Esophagus muscularis mucosa (tissue), 4 donors: ENCODE measurements at regions not wholly inside any gene's neighbourhood (a gene's known extent, or its start where the extent isn't known, plus 50 kb on each side); places are given as distances from the start of the nearest gene placed in this dataset.

Experiments used
- DNase-seq: peaks from one replicate; pipeline ENCODE4 v3.0.0-alpha.2; 2017; ENCODE audit errors: extremely low spot score
- H3K27ac ChIP-seq, 4 donors: fragments of 200-600 bp; sonication (generic); replicated peaks in 1 of 4; 1 replicate in 3 of 4; 2 replicates in 1 of 4; pipeline ENCODE4 v1.5.1; 2016 to 2019; ENCODE audit warnings: mild to moderate bottlenecking in 1 of 4
- H3K27me3 ChIP-seq, 4 donors: fragments of 200-600 bp; sonication (generic); one replicate each; pipeline versions ENCODE4 v1.5.1 to v1.6.0; 2016 to 2019
- H3K36me3 ChIP-seq, 4 donors: fragments of 200-600 bp; sonication (generic); one replicate each; pipeline ENCODE4 v1.5.1; 2016 to 2019
- H3K4me1 ChIP-seq, 4 donors: fragments of 200-600 bp; sonication (generic); one replicate each; pipeline ENCODE4 v1.5.1; 2016 to 2019
- H3K4me3 ChIP-seq, 4 donors: fragments of 200-600 bp; sonication (generic); 1 replicate in 2 of 4; 2 replicates in 2 of 4; pipeline ENCODE4 v1.5.1; 2016 to 2019; ENCODE audit warnings: mild to moderate bottlenecking in 4 of 4, moderate library complexity in 1 of 4
- H3K9me3 ChIP-seq, 4 donors: fragments of 200-600 bp; sonication (generic); 1 replicate in 3 of 4; 2 replicates in 1 of 4; pipeline ENCODE4 v1.5.1; 2016 to 2019
- EP300 ChIP-seq: sonication (generic); formaldehyde crosslinking; IDR thresholded peaks from one replicate; pipeline ENCODE4 v1.6.1; 2017; ENCODE audit warnings: antibody characterized with exemption
- POLR2A ChIP-seq: fragments of 450-650 bp; IDR thresholded peaks from one replicate; pipeline ENCODE4 v1.6.1; 2017; ENCODE audit warnings: antibody characterized with exemption, moderate library complexity, mild to moderate bottlenecking, low read depth
- POLR2AphosphoS5 ChIP-seq, 2 donors: sonication (generic); formaldehyde crosslinking; IDR thresholded peaks; one replicate each; pipeline ENCODE4 v1.6.1; 2017; ENCODE audit warnings: antibody characterized with exemption in 2 of 2
- WGBS: methylation state at CpG from one replicate; pipeline ENCODE4 v1.1.5; 2018; 5-methylcytosine and 5-hydroxymethylcytosine counted together
- intact Hi-C: fragments of 100-400 bp; cut with DNase I; formaldehyde crosslinking; loops from one replicate; pipeline ENCODE4 v1.15.1; 2023
- TF ChIP-seq, protein P1 (sequence below), 3 experiments: fragments of 200-600 bp in 2 of 3; fragments of 450-650 bp in 1 of 3; sonication (generic) in 2 of 3; IDR thresholded peaks; one replicate each; pipeline ENCODE4 v1.5.1; 2017 to 2019; ENCODE audit warnings: antibody characterized with exemption in 3 of 3, mild to moderate bottlenecking in 2 of 3, moderate library complexity in 1 of 3

- Histone ChIP-seq H3K9me3 (no peaks in the 10 kb centered on the region), H3K27me3 (peaks cover 0 to 77% (median 0%) of the 10 kb centered on the region in 4 donors), H3K27ac (peak overlapping the region; percentile 7 to 46 (median 24)), H3K4me1 (peaks cover 6 to 10% (median 7%) of the 10 kb centered on the region in 4 donors), H3K36me3 (no peaks in the 10 kb centered on the region), H3K4me3 (no peak overlapping the region)
- DNase-seq, result no peak
- TF ChIP-seq POLR2A (no peak), POLR2AphosphoS5 (IDR thresholded peaks at IDR 0.05) (no peak)
- TF ChIP-seq, protein P1, sequence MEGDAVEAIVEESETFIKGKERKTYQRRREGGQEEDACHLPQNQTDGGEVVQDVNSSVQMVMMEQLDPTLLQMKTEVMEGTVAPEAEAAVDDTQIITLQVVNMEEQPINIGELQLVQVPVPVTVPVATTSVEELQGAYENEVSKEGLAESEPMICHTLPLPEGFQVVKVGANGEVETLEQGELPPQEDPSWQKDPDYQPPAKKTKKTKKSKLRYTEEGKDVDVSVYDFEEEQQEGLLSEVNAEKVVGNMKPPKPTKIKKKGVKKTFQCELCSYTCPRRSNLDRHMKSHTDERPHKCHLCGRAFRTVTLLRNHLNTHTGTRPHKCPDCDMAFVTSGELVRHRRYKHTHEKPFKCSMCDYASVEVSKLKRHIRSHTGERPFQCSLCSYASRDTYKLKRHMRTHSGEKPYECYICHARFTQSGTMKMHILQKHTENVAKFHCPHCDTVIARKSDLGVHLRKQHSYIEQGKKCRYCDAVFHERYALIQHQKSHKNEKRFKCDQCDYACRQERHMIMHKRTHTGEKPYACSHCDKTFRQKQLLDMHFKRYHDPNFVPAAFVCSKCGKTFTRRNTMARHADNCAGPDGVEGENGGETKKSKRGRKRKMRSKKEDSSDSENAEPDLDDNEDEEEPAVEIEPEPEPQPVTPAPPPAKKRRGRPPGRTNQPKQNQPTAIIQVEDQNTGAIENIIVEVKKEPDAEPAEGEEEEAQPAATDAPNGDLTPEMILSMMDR (IDR thresholded peaks at IDR 0.05), result no peak
- intact Hi-C loops, result no loop called here
- 53% methylated on average over 18 of the region's 18 CpGs for WGBS
Measured at GRCh38 chr22:19621373-19622060, 92.8 kb upstream of the SEPTIN5 start.

DNA sequence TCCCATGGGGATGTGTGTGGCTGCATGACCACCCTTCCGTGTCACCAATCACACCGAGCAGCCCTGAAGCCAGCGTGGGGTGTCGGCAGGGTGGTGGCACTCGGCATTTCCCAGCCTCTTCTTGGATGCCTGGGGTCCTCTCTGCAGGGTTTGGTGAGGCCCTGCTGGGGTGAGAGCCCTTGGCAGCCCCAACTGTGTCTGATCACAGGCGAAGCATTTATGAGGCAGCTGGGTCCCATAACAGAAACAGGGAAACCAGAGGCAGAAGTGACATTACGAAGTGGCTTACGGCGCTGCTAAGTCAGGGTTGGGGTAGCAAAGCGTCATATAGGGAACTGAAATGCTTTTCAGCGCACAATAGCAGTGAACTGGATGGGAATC, 92.3 kb upstream of the SEPTIN5 start:
- 75% methylated on average over 11 of the region's 11 CpGs for WGBS
- Histone ChIP-seq H3K4me3 (no peak overlapping the region), H3K4me1 (peaks cover 6 to 10% (median 7%) of the 10 kb centered on the region in 4 donors), H3K27me3 (peaks cover 0 to 81% (median 0%) of the 10 kb centered on the region in 4 donors), H3K27ac (peak overlapping the region in 3 of 4 donors; percentile 7 to 40 (median 8)), H3K36me3 (no peaks in the 10 kb centered on the region), H3K9me3 (no peaks in the 10 kb centered on the region)
- TF ChIP-seq POLR2A (no peak), POLR2AphosphoS5 (IDR thresholded peaks at IDR 0.05) (no peak), EP300 (no peak)
- TF ChIP-seq, protein P1 (IDR thresholded peaks at IDR 0.05), result no peak
- intact Hi-C loops, result no loop called here
- DNase-seq, result no peak

GRCh38 chr22:19625331-19626041, 88.8 kb upstream of the SEPTIN5 start:
- H3K9me3 ChIP-seq, result no peaks in the 10 kb centered on the region
- H3K27me3 ChIP-seq, result peaks cover 0 to 78% (median 1%) of the 10 kb centered on the region in 4 donors
- H3K27ac ChIP-seq, result no peak overlapping the region
- peaks cover 6 to 10% (median 7%) of the 10 kb centered on the region in 4 donors for H3K4me1 ChIP-seq
- TF ChIP-seq EP300, result no peak
- TF ChIP-seq POLR2AphosphoS5 (IDR thresholded peaks at IDR 0.05), result no peak
- TF ChIP-seq, protein P1 (IDR thresholded peaks at IDR 0.05), result no peak
- no peak for TF ChIP-seq POLR2A
- DNase-seq, result no peak
- intact Hi-C loops, result loop anchor here (5.0 kb wide), 1 partner anchor 483 kb away; the partner anchor contains the start of gene ESS2
- H3K4me3 ChIP-seq, result no peak overlapping the region
- H3K36me3 ChIP-seq, result no peaks in the 10 kb centered on the region
- WGBS, result 84% methylated on average over 4 of the region's 11 CpGs

DNA sequence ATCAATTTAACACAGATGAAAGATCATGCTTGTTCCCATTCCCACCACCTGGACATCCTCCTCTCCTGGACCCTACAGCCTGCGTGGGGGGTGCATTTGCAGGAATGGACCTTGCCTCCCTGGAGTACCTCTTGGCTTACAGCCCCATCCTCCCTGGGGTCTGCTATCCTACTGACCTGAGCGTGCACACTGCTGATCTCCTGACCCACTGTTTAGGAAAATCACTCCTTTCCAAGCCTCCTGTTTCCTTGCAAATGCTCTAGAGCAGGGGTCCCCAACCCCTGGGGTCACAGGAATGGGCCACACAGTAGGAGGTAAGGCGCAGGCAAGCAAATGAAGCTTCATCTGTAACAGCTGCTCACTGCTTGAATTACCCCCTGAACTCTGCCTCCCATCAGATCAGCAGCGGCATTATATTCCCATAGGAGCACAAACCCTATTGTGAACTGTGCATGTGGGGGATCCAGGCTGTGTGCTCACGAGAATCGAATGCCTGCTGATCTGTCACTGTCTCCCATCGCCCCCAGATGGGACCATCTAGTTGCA, 88.2 kb upstream of the SEPTIN5 start:
- Histone ChIP-seq H3K9me3 (no peaks in the 10 kb centered on the region), H3K4me3 (no peak overlapping the region), H3K36me3 (no peaks in the 10 kb centered on the region), H3K27ac (no peak overlapping the region), H3K4me1 (peaks cover 0 to 7% (median 2%) of the 10 kb centered on the region in 4 donors), H3K27me3 (peaks cover 0 to 78% (median 1%) of the 10 kb centered on the region in 4 donors)
- intact Hi-C loops, result loop anchor here (5.0 kb wide), 1 partner anchor 484 kb away; the partner anchor contains the start of gene ESS2
- DNase-seq, result no peak
- WGBS, result 64% methylated on average over 7 of the region's 7 CpGs
- TF ChIP-seq EP300 (no peak), POLR2AphosphoS5 (IDR thresholded peaks at IDR 0.05) (no peak), POLR2A (no peak)
- TF ChIP-seq, protein P1 (IDR thresholded peaks at IDR 0.05), result no peak
